ENCODE measurements at regions not wholly inside any gene's neighbourhood (a gene's known extent, or its start where the extent isn't known, plus 50 kb on each side); places are given as distances from the start of the nearest gene placed in this dataset.

DNA sequence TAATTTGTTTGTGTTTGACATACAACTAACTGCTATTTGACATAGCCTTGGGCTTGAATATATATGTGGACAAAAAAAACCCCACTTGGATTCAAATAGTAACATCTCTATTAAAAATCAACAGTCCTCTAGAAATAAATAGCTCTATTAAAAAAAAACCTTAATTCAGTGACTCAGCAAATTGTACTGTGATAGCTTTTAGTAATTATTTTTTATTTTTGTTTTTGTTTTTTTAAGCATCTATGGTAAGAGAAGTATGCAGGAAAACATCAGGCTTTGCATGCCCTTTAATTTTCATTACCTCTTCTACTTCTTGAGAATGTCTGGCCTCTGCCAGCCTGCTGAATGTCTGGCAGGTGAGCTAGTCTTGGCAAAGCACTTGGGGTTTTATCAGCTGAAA lies 300.7 kb downstream of the NPR3 start:
- TF ChIP-seq, protein P1, sequence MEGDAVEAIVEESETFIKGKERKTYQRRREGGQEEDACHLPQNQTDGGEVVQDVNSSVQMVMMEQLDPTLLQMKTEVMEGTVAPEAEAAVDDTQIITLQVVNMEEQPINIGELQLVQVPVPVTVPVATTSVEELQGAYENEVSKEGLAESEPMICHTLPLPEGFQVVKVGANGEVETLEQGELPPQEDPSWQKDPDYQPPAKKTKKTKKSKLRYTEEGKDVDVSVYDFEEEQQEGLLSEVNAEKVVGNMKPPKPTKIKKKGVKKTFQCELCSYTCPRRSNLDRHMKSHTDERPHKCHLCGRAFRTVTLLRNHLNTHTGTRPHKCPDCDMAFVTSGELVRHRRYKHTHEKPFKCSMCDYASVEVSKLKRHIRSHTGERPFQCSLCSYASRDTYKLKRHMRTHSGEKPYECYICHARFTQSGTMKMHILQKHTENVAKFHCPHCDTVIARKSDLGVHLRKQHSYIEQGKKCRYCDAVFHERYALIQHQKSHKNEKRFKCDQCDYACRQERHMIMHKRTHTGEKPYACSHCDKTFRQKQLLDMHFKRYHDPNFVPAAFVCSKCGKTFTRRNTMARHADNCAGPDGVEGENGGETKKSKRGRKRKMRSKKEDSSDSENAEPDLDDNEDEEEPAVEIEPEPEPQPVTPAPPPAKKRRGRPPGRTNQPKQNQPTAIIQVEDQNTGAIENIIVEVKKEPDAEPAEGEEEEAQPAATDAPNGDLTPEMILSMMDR (IDR thresholded peaks at IDR 0.05), result no peak
- TF ChIP-seq EP300 (IDR thresholded peaks at IDR 0.05), result no peak
- no peak for TF ChIP-seq POLR2A (IDR thresholded peaks at IDR 0.05)
- TF ChIP-seq POLR2AphosphoS5 (IDR thresholded peaks at IDR 0.05), result no peak

Measured in suprapubic skin (tissue), 4 donors.